Colonic mucosa (tissue), 4 donors: ENCODE measurements at regions not wholly inside any gene's neighbourhood (a gene's known extent, or its start where the extent isn't known, plus 50 kb on each side); places are given as distances from the start of the nearest gene placed in this dataset.
"Not testable (repeated sequence)": the region's sequence is repeated elsewhere in the genome, so short reads cannot be mapped to it uniquely, and the experiment has no call there.

ENCODE experiments used
- DNase-seq: peaks from one replicate; pipeline ENCODE4 v3.0.0-alpha.2; 2020
- H3K27ac ChIP-seq: fragments of 200-600 bp; one replicate; pipeline ENCODE4 v1.8.0; 2021
- H3K27me3 ChIP-seq: fragments of 200-600 bp; one replicate; pipeline ENCODE4 v1.8.0; 2021
- H3K36me3 ChIP-seq: fragments of 200-600 bp; one replicate; pipeline ENCODE4 v1.8.0; 2021
- H3K4me1 ChIP-seq: fragments of 200-600 bp; one replicate; pipeline ENCODE4 v1.8.0; 2021; ENCODE audit warnings: mild to moderate bottlenecking
- H3K4me3 ChIP-seq: fragments of 200-600 bp; one replicate; pipeline ENCODE4 v1.8.0; 2021
- H3K9ac ChIP-seq, 2 donors: one replicate each; pipeline ENCODE4 v1.7.0; 2013; ENCODE audit warnings: control low read depth in 2 of 2, low read depth in 2 of 2, low read length in 2 of 2
- H3K9me3 ChIP-seq: fragments of 200-600 bp; one replicate; pipeline ENCODE4 v1.8.0; 2021
- CTCF ChIP-seq: fragments of 200-600 bp; IDR thresholded peaks from one replicate; pipeline ENCODE4 v1.8.0; 2022; ENCODE audit warnings: antibody characterized with exemption, mild to moderate bottlenecking
- intact Hi-C: fragments of 100-400 bp; cut with DNase I; formaldehyde crosslinking; loops from one replicate; pipeline ENCODE4 v1.14.1; 2022
- donor health status: healthy.
- donor health status: DM: no; HTN: no; CAD: no.
- donor health status: DM: no; HTN: no; CAD: no.

DNA sequence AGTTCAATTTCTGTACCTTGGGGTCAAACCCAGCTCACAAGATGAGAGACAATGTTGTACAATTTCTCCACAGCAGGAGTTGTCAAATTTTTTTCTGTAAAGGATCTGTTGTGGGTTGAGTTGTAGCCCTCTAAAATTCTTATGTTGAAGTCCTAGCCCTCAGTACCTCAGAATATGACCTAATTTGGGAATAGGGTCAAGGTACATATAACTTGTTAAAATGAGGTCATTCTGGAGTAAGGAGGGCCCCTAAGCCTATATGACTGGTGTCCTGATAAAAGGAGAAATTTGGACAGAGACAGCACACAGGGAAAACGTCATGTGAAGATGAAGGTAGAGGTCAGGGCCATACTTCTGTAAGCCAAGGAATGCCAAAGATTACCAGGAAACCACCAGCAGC, 264.9 kb downstream of the TTC8 start:
- Histone ChIP-seq H3K27ac (no peak overlapping the region), H3K9ac (no peak overlapping the region), H3K4me3 (no peak overlapping the region), H3K4me1 (no peaks in the 10 kb centered on the region), H3K27me3 (no peaks in the 10 kb centered on the region), H3K9me3 (no peaks in the 10 kb centered on the region), H3K36me3 (no peaks in the 10 kb centered on the region)
- DNase-seq: no peak
- intact Hi-C loops: no loop called here
- TF ChIP-seq CTCF: no peak

GRCh38 chr14:89091781-89092180, 267.3 kb downstream of the TTC8 start:
- intact Hi-C loops: no loop called here
- Histone ChIP-seq H3K9me3 (no peaks in the 10 kb centered on the region), H3K4me1 (no peaks in the 10 kb centered on the region), H3K36me3 (no peaks in the 10 kb centered on the region), H3K27me3 (no peaks in the 10 kb centered on the region), H3K27ac (no peak overlapping the region), H3K9ac (no peak overlapping the region), H3K4me3 (no peak overlapping the region)
- no peak for DNase-seq
- no peak for TF ChIP-seq CTCF

GRCh38 chr14:89093083-89093730, 268.8 kb downstream of the TTC8 start:
- Histone ChIP-seq H3K27ac (no peak overlapping the region), H3K4me3 (no peak overlapping the region), H3K27me3 (no peaks in the 10 kb centered on the region), H3K9me3 (no peaks in the 10 kb centered on the region), H3K36me3 (no peaks in the 10 kb centered on the region), H3K4me1 (no peaks in the 10 kb centered on the region), H3K9ac (no peak overlapping the region)
- intact Hi-C loops: no loop called here
- TF ChIP-seq CTCF: no peak
- DNase-seq: no peak

DNA sequence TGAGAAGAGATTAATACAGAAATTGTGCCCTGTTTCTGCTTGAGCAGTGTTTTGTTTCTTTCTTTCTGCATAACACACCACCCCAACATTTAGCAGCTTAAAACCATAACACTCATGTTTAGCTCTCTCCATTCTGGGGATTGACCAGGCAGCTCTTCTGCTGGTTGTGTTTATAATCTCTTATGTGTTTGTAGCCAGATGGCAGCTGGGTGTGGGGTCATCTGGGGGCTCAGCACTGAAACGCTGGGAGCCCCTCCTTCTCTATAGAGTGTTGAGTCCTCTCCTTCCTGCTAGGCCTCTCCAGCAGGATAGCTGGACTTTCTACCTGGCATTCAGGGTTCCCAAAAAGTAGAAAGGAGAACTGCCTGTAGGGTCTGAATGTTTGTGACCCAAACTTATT, 270.6 kb downstream of the TTC8 start:
- H3K36me3 ChIP-seq: no peaks in the 10 kb centered on the region
- no peaks in the 10 kb centered on the region for H3K9me3 ChIP-seq
- H3K27ac ChIP-seq: no peak overlapping the region
- TF ChIP-seq CTCF: no peak
- no peak overlapping the region for H3K4me3 ChIP-seq
- no peaks in the 10 kb centered on the region for H3K4me1 ChIP-seq
- DNase-seq: no peak
- H3K9ac ChIP-seq: no peak overlapping the region
- intact Hi-C loops: no loop called here
- no peaks in the 10 kb centered on the region for H3K27me3 ChIP-seq

- no peak overlapping the region for H3K4me3 ChIP-seq
- no peaks in the 10 kb centered on the region for H3K4me1 ChIP-seq
- H3K27me3 ChIP-seq: no peaks in the 10 kb centered on the region
- H3K9ac ChIP-seq: no peak overlapping the region
- no peak overlapping the region for H3K27ac ChIP-seq
- no peak for TF ChIP-seq CTCF
- H3K36me3 ChIP-seq: no peaks in the 10 kb centered on the region
- H3K9me3 ChIP-seq: no peaks in the 10 kb centered on the region
- DNase-seq: no peak
- intact Hi-C loops: no loop called here
These were observed 272.5 kb downstream of the TTC8 start for GRCh38 chr14:89096946-89097345.

- Histone ChIP-seq H3K9me3 (no peaks in the 10 kb centered on the region), H3K4me3 (no peak overlapping the region), H3K9ac (no peak overlapping the region), H3K27me3 (no peaks in the 10 kb centered on the region), H3K4me1 (no peaks in the 10 kb centered on the region), H3K27ac (no peak overlapping the region), H3K36me3 (no peaks in the 10 kb centered on the region)
- intact Hi-C loops: no loop called here
- TF ChIP-seq CTCF: no peak
- DNase-seq: no peak
These were observed 273.8 kb downstream of the TTC8 start for GRCh38 chr14:89098254-89098653.

- H3K27me3 ChIP-seq, H3K27ac ChIP-seq, H3K9ac ChIP-seq, H3K9me3 ChIP-seq, H3K4me1 ChIP-seq, intact Hi-C loops, H3K36me3 ChIP-seq, DNase-seq, H3K4me3 ChIP-seq: not testable (repeated sequence)
These were observed 279.8 kb downstream of the TTC8 start for GRCh38 chr14:89104171-89104817.

DNA sequence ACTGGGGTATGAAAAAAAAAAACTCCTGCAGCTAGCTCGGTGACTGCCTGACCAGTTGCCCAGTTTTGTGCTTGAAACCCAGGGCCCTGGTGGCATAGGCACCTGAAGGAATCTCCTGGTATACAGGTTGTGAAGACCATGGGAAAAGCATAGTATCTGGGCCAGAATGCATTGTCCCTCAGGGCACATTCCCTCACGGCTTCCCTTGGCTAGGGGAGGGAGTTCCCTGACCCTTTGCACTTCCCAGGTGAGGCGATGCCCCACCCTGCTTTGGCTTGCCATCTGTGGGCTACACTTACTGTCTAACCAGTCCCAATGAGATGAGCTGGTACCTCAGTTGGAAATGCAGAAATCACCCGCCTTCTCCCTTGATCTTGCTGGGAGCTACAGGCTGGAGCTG, 280.4 kb downstream of the TTC8 start:
- H3K27ac ChIP-seq, H3K4me3 ChIP-seq, intact Hi-C loops, H3K36me3 ChIP-seq, H3K4me1 ChIP-seq, DNase-seq, H3K9ac ChIP-seq, H3K9me3 ChIP-seq, H3K27me3 ChIP-seq: not testable (repeated sequence)
